ENCODE measurements at regions not wholly inside any gene's neighbourhood (a gene's known extent, or its start where the extent isn't known, plus 50 kb on each side); places are given as distances from the start of the nearest gene placed in this dataset.

DNA sequence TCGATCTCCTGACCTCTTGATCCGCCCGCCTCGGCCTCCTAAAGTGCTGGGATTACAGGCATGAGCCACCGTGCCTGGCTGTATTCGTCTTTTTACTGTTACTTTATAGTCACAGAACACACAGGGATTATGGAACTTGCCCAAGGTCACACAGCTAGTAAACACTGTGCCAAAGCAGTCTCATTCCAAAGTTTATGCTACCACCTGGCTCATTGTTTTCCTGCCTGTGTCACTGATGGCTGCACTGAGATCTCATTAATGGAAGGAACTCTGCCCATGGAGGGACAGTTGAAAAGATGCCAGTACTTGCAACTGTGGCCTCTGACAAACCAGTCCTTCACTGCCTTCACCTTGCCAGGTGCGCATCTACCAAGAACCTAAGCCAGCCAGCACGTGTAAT, 517.7 kb downstream of the BCOR start:
- Mint-ChIP-seq H3K4me3 (no peak overlapping the region), H3K36me3 (no peaks in the 10 kb centered on the region), H3K4me1 (peaks cover 0 to 5% of the 10 kb centered on the region in 2 donors), H3K27me3 (ENCODE audit: low read depth in 2 of 2) (peaks cover 5 to 12% of the 10 kb centered on the region in 2 donors), H3K9me3 (no peaks in the 10 kb centered on the region), H3K27ac (no peak overlapping the region)
- Histone ChIP-seq H3K27ac (ENCODE audit: low read length) (no peak overlapping the region), H3K27me3 (ENCODE audit: control insufficient read depth, insufficient read depth, low read length) (no peaks in the 10 kb centered on the region), H3K4me3 (ENCODE audit: low read length) (no peak overlapping the region), H3K4me1 (ENCODE audit: control insufficient read depth, insufficient read depth, low read length) (peaks cover 9% of the 10 kb centered on the region), H3K9me3 (ENCODE audit: control insufficient read depth, insufficient read depth, low read length) (no peaks in the 10 kb centered on the region), H3K36me3 (ENCODE audit: control insufficient read depth, insufficient read depth, low read length) (no peaks in the 10 kb centered on the region)
- intact Hi-C loops (cut with micrococcal nuclease): no loop called here
- no peak for ATAC-seq
- TF ChIP-seq, protein P1, sequence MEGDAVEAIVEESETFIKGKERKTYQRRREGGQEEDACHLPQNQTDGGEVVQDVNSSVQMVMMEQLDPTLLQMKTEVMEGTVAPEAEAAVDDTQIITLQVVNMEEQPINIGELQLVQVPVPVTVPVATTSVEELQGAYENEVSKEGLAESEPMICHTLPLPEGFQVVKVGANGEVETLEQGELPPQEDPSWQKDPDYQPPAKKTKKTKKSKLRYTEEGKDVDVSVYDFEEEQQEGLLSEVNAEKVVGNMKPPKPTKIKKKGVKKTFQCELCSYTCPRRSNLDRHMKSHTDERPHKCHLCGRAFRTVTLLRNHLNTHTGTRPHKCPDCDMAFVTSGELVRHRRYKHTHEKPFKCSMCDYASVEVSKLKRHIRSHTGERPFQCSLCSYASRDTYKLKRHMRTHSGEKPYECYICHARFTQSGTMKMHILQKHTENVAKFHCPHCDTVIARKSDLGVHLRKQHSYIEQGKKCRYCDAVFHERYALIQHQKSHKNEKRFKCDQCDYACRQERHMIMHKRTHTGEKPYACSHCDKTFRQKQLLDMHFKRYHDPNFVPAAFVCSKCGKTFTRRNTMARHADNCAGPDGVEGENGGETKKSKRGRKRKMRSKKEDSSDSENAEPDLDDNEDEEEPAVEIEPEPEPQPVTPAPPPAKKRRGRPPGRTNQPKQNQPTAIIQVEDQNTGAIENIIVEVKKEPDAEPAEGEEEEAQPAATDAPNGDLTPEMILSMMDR (IDR thresholded peaks at IDR 0.05): no peak
- no peak for DNase-seq
- WGBS (ENCODE audit: insufficient coverage): 98% methylated on average over 8 of the region's 8 CpGs

DNA sequence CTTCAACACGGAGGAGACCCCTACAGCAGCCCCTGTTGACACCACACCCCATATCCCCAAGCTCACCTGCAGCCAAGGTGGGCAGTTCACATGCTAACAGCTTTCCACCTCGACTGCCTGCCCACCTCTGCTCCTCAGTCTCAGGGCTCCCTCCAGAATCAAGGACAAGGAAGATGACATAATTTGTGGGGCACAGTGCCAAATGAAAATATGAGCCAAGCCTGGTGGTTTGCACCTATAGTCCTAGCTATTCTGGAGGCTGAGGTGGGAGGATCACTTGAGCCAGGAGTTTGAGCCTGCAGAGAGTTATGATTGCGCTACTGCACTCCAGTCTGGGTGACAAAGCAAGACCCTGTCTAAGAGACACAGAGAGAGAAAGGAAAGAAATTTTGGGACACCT, 516.3 kb downstream of the BCOR start:
- TF ChIP-seq, protein P1 (IDR thresholded peaks at IDR 0.05): no peak
- peaks cover 0 to 5% of the 10 kb centered on the region in 2 donors for H3K4me1 Mint-ChIP-seq
- H3K4me1 ChIP-seq (ENCODE audit: control insufficient read depth, insufficient read depth, low read length): peaks cover 9% of the 10 kb centered on the region
- peaks cover 5 to 14% of the 10 kb centered on the region in 2 donors for H3K27me3 Mint-ChIP-seq (ENCODE audit: low read depth in 2 of 2)
- ATAC-seq (no peak), DNase-seq (no peak)
- H3K4me3 Mint-ChIP-seq: no peak overlapping the region
- H3K36me3 Mint-ChIP-seq: no peaks in the 10 kb centered on the region
- no peaks in the 10 kb centered on the region for H3K27me3 ChIP-seq (ENCODE audit: control insufficient read depth, insufficient read depth, low read length)
- intact Hi-C loops (cut with micrococcal nuclease): no loop called here
- no peak overlapping the region for H3K4me3 ChIP-seq (ENCODE audit: low read length)
- no peak overlapping the region for H3K27ac Mint-ChIP-seq
- no peaks in the 10 kb centered on the region for H3K9me3 Mint-ChIP-seq
- H3K9me3 ChIP-seq (ENCODE audit: control insufficient read depth, insufficient read depth, low read length): no peaks in the 10 kb centered on the region
- no peak overlapping the region for H3K27ac ChIP-seq (ENCODE audit: low read length)
- H3K36me3 ChIP-seq (ENCODE audit: control insufficient read depth, insufficient read depth, low read length): no peaks in the 10 kb centered on the region
- 66% methylated on average over 2 of the region's 3 CpGs for WGBS (ENCODE audit: insufficient coverage)

DNA sequence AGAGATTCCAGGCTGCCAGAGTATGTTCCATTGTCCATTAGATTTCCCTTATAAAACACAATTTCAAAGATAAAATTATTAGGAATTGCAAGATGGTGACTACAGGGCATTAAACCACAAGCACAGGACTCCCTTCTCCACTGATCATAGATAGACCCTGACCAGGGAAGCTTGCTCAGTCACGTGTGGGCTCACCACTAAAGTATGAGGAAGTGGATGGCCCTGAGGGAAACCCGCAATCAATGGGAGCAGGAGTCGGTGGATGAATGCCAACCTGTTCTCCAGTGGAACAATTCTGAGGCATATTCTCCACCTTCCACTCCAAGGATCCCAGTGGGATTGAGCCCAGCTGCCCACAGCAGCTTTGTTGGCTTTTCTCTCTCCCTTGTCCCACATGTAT, 515.7 kb downstream of the BCOR start:
- H3K9me3 Mint-ChIP-seq: no peaks in the 10 kb centered on the region
- peaks cover 0 to 5% of the 10 kb centered on the region in 2 donors for H3K4me1 Mint-ChIP-seq
- no CpG with 5 or more reads among the region's 3 CpGs for WGBS (ENCODE audit: insufficient coverage)
- no peaks in the 10 kb centered on the region for H3K27me3 ChIP-seq (ENCODE audit: control insufficient read depth, insufficient read depth, low read length)
- H3K36me3 Mint-ChIP-seq: no peaks in the 10 kb centered on the region
- intact Hi-C loops (cut with micrococcal nuclease): no loop called here
- H3K27ac ChIP-seq (ENCODE audit: low read length): no peak overlapping the region
- TF ChIP-seq, protein P1 (IDR thresholded peaks at IDR 0.05): no peak
- ATAC-seq (no peak), DNase-seq (no peak)
- H3K4me3 ChIP-seq (ENCODE audit: low read length): no peak overlapping the region
- H3K9me3 ChIP-seq (ENCODE audit: control insufficient read depth, insufficient read depth, low read length): no peaks in the 10 kb centered on the region
- peaks cover 2 to 14% of the 10 kb centered on the region in 2 donors for H3K27me3 Mint-ChIP-seq (ENCODE audit: low read depth in 2 of 2)
- no peaks in the 10 kb centered on the region for H3K36me3 ChIP-seq (ENCODE audit: control insufficient read depth, insufficient read depth, low read length)
- no peak overlapping the region for H3K4me3 Mint-ChIP-seq
- H3K27ac Mint-ChIP-seq: no peak overlapping the region
- peaks cover 9% of the 10 kb centered on the region for H3K4me1 ChIP-seq (ENCODE audit: control insufficient read depth, insufficient read depth, low read length)

DNA sequence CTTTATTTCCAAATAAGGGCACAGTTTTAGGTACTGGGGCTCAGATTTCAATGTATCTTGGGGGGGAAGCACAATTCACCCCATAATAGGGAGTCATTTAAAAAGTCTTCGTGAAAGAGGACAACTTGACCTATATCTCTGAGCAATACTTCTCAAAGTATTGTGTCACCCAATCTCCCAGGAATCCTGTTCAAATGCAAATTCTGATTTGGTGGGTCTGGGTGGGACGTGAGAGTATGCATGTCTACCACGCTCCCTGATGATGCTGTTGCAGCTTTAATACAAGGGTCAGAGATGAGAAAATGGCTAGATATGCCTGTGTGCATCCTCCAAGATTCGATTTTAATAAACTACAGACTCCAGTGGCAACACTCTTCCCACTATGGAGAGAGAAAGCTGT, 514.8 kb downstream of the BCOR start:
- Histone ChIP-seq H3K27me3 (ENCODE audit: control insufficient read depth, insufficient read depth, low read length) (no peaks in the 10 kb centered on the region), H3K36me3 (ENCODE audit: control insufficient read depth, insufficient read depth, low read length) (no peaks in the 10 kb centered on the region), H3K9me3 (ENCODE audit: control insufficient read depth, insufficient read depth, low read length) (no peaks in the 10 kb centered on the region), H3K27ac (ENCODE audit: low read length) (no peak overlapping the region), H3K4me3 (ENCODE audit: low read length) (no peak overlapping the region), H3K4me1 (ENCODE audit: control insufficient read depth, insufficient read depth, low read length) (peaks cover 9% of the 10 kb centered on the region)
- DNase-seq: no peak
- Mint-ChIP-seq H3K27ac (no peak overlapping the region), H3K4me3 (no peak overlapping the region), H3K27me3 (ENCODE audit: low read depth in 2 of 2) (peaks cover 2 to 10% of the 10 kb centered on the region in 2 donors), H3K36me3 (no peaks in the 10 kb centered on the region), H3K9me3 (no peaks in the 10 kb centered on the region), H3K4me1 (peaks cover 0 to 5% of the 10 kb centered on the region in 2 donors)
- TF ChIP-seq, protein P1 (IDR thresholded peaks at IDR 0.05): no peak
- ATAC-seq: no peak
- intact Hi-C loops (cut with micrococcal nuclease): no loop called here
- 100% methylated on average over 2 of the region's 4 CpGs for WGBS (ENCODE audit: insufficient coverage)

Data from natural killer cell (primary cell).